CD14-positive monocyte (primary cell): ENCODE measurements at regions not wholly inside any gene's neighbourhood (a gene's known extent, or its start where the extent isn't known, plus 50 kb on each side); places are given as distances from the start of the nearest gene placed in this dataset.

Experiments used
- DNase-seq, 3 donors: peaks; one replicate each; pipeline ENCODE4 v3.0.0-alpha.2; 2011 to 2022
- H2AFZ ChIP-seq: 2 replicates; pipeline ENCODE4 v1.6.0; 2012; ENCODE audit warnings: mild to moderate bottlenecking, low read depth, low read length, inconsistent platforms; ENCODE audit not compliant: insufficient read depth, poor library complexity, severe bottlenecking
- H3K27ac ChIP-seq, 2 donors: 1 replicate in 1 of 2; 2 replicates in 1 of 2; pipeline ENCODE4 v1.5.1; 2012 to 2013; ENCODE audit warnings: low read length in 2 of 2, control low read depth in 1 of 2, inconsistent platforms in 1 of 2, low read depth in 1 of 2, mild to moderate bottlenecking in 1 of 2
- H3K27me3 ChIP-seq, 2 donors: one replicate each; pipeline versions ENCODE4 v1.6.0 to v1.6.1; 2011 to 2013; ENCODE audit warnings: low read length in 2 of 2; ENCODE audit not compliant: control insufficient read depth in 2 of 2, insufficient read depth in 2 of 2
- H3K36me3 ChIP-seq, 2 donors: replicated peaks in 1 of 2; 1 replicate in 1 of 2; 2 replicates in 1 of 2; pipeline versions ENCODE4 v1.5.1 to v1.6.1; 2012 to 2013; ENCODE audit warnings: low read length in 2 of 2, control low read depth in 1 of 2, inconsistent platforms in 1 of 2, mild to moderate bottlenecking in 1 of 2; ENCODE audit not compliant: insufficient read depth in 2 of 2, control insufficient read depth in 1 of 2
- H3K4me1 ChIP-seq, 2 donors: 1 replicate in 1 of 2; 2 replicates in 1 of 2; pipeline versions ENCODE4 v1.5.1 to v1.6.1; 2012 to 2013; ENCODE audit warnings: low read length in 2 of 2, control low read depth in 1 of 2, inconsistent platforms in 1 of 2, mild to moderate bottlenecking in 1 of 2, moderate library complexity in 1 of 2; ENCODE audit not compliant: insufficient read depth in 2 of 2, control insufficient read depth in 1 of 2
- H3K4me2 ChIP-seq: replicated peaks from 2 replicates; pipeline ENCODE3; 2012; ENCODE audit warnings: low read length, moderate library complexity, mild to moderate bottlenecking; ENCODE audit not compliant: poor library complexity, severe bottlenecking; ENCODE audit errors: extremely low read depth
- H3K4me3 ChIP-seq, 3 experiments: fragments of 200-600 bp in 1 of 3; sonication (generic) in 1 of 3; replicated peaks in 1 of 3; 1 replicate in 2 of 3; 2 replicates in 1 of 3; pipeline ENCODE4 v1.5.1; 2011 to 2013; ENCODE audit warnings: low read length in 3 of 3, mild to moderate bottlenecking in 3 of 3, control low read depth in 2 of 3, low read depth in 2 of 3, inconsistent platforms in 1 of 3, moderate library complexity in 1 of 3
- H3K79me2 ChIP-seq: 2 replicates; pipeline ENCODE4 v1.6.0; 2012; ENCODE audit warnings: mild to moderate bottlenecking, control low read depth, inconsistent platforms, low read length, moderate library complexity; ENCODE audit not compliant: insufficient read depth
- H3K9ac ChIP-seq: 2 replicates; pipeline ENCODE4 v1.6.0; 2017; ENCODE audit warnings: low read length, mild to moderate bottlenecking; ENCODE audit not compliant: insufficient read depth, poor library complexity, severe bottlenecking
- H3K9me3 ChIP-seq, 2 donors: replicated peaks in 1 of 2; 1 replicate in 1 of 2; 2 replicates in 1 of 2; pipeline versions ENCODE4 v1.5.1 to v1.6.1; 2012 to 2013; ENCODE audit warnings: low read length in 2 of 2, control low read depth in 1 of 2; ENCODE audit not compliant: control insufficient read depth in 1 of 2, insufficient read depth in 1 of 2
- H4K20me1 ChIP-seq: 2 replicates; pipeline ENCODE4 v1.6.0; 2012; ENCODE audit warnings: mild to moderate bottlenecking, low read length, control low read depth, moderate library complexity; ENCODE audit not compliant: insufficient read depth
- H3K27ac Mint-ChIP-seq, 7 donors: one replicate each; pipeline ENCODE4 v1.8.0; 2020; ENCODE audit warnings: mild to moderate bottlenecking in 7 of 7, mixed read lengths in 7 of 7, moderate library complexity in 6 of 7, inconsistent platforms in 2 of 7
- H3K27me3 Mint-ChIP-seq, 3 donors: one replicate each; pipeline ENCODE4 v1.8.0; 2021 to 2022; ENCODE audit warnings: low read depth in 3 of 3, mild to moderate bottlenecking in 3 of 3, mixed read lengths in 3 of 3, moderate library complexity in 3 of 3, inconsistent platforms in 1 of 3
- H3K36me3 Mint-ChIP-seq, 2 donors: one replicate each; pipeline ENCODE4 v1.8.0; 2020; ENCODE audit warnings: mixed read lengths in 2 of 2, inconsistent platforms in 1 of 2, mild to moderate bottlenecking in 1 of 2
- H3K4me1 Mint-ChIP-seq: one replicate; pipeline ENCODE4 v1.8.0; 2020; ENCODE audit warnings: mild to moderate bottlenecking, mixed read lengths
- H3K4me3 Mint-ChIP-seq, 2 donors: one replicate each; pipeline ENCODE4 v1.8.0; 2020; ENCODE audit warnings: mild to moderate bottlenecking in 2 of 2, mixed read lengths in 2 of 2, moderate library complexity in 1 of 2
- H3K9me3 Mint-ChIP-seq, 7 donors: one replicate each; pipeline ENCODE4 v1.8.0; 2020 to 2022; ENCODE audit warnings: mixed read lengths in 7 of 7, mild to moderate bottlenecking in 6 of 7, moderate library complexity in 6 of 7, inconsistent platforms in 2 of 7
- WGBS: methylation state at CpG from one replicate; pipeline ENCODE4 v1.1.5; 2013; ENCODE audit warnings: missing lambda C conversion rate; ENCODE audit not compliant: insufficient coverage; 5-methylcytosine and 5-hydroxymethylcytosine counted together
- intact Hi-C, 2 donors: fragments of 100-400 bp; cut with micrococcal nuclease; formaldehyde crosslinking; loops; one replicate each; pipeline versions ENCODE4 v1.15.0 to v1.15.1; 2023
- TF ChIP-seq, protein P1 (sequence below): fragments of 200-600 bp; IDR thresholded peaks from one replicate; pipeline ENCODE4 v1.8.0; 2022; ENCODE audit warnings: antibody characterized with exemption, mild to moderate bottlenecking

DNA sequence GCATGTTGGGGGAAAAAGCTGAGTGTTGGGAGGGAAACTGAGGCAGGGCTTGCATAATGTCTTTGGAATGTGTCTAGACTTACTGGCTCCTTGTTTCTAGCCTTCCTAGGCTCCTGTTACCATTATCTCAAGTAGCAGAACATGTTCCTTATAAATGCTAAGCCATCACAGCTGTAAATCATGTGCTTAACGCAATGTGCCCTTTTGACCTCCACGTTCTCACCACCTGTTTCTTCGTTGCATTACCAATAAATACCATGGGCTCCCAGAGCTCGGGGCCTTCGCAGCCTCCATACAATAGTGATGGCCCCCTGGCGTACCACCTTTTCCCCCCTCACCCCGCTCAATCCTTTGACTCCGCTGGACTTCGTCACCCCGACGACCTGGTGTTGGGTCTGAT, 54.0 kb upstream of the CWC22 start:
- Mint-ChIP-seq H3K27me3 (peaks cover 0 to 1% (median 0%) of the 10 kb centered on the region in 3 donors), H3K9me3 (peaks cover 0 to 6% (median 1%) of the 10 kb centered on the region in 7 donors), H3K36me3 (no peaks in the 10 kb centered on the region), H3K4me1 (no peaks in the 10 kb centered on the region), H3K27ac (peak overlapping the region in 1 of 7 donors; percentile 16), H3K4me3 (no peak overlapping the region)
- Histone ChIP-seq H4K20me1 (no peaks in the 10 kb centered on the region), H3K27ac (no peak overlapping the region), H3K4me3 (no peak overlapping the region), H3K79me2 (no peaks in the 10 kb centered on the region), H2AFZ (no peak overlapping the region), H3K9me3 (no peaks in the 10 kb centered on the region), H3K27me3 (no peaks in the 10 kb centered on the region), H3K36me3 (no peaks in the 10 kb centered on the region), H3K4me1 (no peaks in the 10 kb centered on the region), H3K9ac (no peak overlapping the region), H3K4me2 (no peak overlapping the region)
- TF ChIP-seq, protein P1, sequence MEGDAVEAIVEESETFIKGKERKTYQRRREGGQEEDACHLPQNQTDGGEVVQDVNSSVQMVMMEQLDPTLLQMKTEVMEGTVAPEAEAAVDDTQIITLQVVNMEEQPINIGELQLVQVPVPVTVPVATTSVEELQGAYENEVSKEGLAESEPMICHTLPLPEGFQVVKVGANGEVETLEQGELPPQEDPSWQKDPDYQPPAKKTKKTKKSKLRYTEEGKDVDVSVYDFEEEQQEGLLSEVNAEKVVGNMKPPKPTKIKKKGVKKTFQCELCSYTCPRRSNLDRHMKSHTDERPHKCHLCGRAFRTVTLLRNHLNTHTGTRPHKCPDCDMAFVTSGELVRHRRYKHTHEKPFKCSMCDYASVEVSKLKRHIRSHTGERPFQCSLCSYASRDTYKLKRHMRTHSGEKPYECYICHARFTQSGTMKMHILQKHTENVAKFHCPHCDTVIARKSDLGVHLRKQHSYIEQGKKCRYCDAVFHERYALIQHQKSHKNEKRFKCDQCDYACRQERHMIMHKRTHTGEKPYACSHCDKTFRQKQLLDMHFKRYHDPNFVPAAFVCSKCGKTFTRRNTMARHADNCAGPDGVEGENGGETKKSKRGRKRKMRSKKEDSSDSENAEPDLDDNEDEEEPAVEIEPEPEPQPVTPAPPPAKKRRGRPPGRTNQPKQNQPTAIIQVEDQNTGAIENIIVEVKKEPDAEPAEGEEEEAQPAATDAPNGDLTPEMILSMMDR: no peak
- intact Hi-C loops: no loop called here
- WGBS: 87% methylated on average over 6 of the region's 11 CpGs
- no peak for DNase-seq

DNA sequence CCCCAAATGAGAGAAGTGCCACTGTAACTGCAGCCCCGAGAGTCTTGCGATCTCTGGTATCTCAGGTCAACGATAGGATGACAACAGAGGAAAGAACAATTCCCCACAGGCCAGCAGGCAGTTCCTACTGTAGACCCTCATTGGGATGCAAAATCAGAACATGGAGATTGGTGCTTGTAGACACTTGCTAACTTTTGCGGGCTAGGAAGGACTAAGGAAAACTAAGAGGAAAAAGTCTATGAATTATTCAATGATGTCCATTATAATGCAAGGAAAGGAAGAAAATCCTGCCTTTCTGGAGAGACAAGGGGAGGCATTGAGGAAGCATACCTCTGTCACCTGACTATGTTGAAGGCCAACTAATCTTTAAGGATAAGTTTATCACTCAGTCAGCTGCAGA, 51.9 kb upstream of the CWC22 start:
- no peaks in the 10 kb centered on the region for H3K79me2 ChIP-seq
- Mint-ChIP-seq H3K27ac (peak overlapping the region in 1 of 7 donors; percentile 44), H3K36me3 (no peaks in the 10 kb centered on the region), H3K4me1 (no peaks in the 10 kb centered on the region), H3K9me3 (peaks cover 0 to 6% (median 0%) of the 10 kb centered on the region in 7 donors), H3K27me3 (no peaks in the 10 kb centered on the region), H3K4me3 (no peak overlapping the region)
- no peak for DNase-seq
- H3K9ac ChIP-seq: no peak overlapping the region
- no peak overlapping the region for H2AFZ ChIP-seq
- no peaks in the 10 kb centered on the region for H4K20me1 ChIP-seq
- H3K36me3 ChIP-seq: no peaks in the 10 kb centered on the region
- H3K4me1 ChIP-seq: no peaks in the 10 kb centered on the region
- WGBS: 96% methylated on average over 3 of the region's 4 CpGs
- no peaks in the 10 kb centered on the region for H3K9me3 ChIP-seq
- H3K27me3 ChIP-seq: no peaks in the 10 kb centered on the region
- TF ChIP-seq, protein P1: no peak
- intact Hi-C loops: no loop called here
- H3K4me3 ChIP-seq: no peak overlapping the region
- no peak overlapping the region for H3K4me2 ChIP-seq
- no peak overlapping the region for H3K27ac ChIP-seq
